ENCODE measurements at regions not wholly inside any gene's neighbourhood (a gene's known extent, or its start where the extent isn't known, plus 50 kb on each side); places are given as distances from the start of the nearest gene placed in this dataset.

DNA sequence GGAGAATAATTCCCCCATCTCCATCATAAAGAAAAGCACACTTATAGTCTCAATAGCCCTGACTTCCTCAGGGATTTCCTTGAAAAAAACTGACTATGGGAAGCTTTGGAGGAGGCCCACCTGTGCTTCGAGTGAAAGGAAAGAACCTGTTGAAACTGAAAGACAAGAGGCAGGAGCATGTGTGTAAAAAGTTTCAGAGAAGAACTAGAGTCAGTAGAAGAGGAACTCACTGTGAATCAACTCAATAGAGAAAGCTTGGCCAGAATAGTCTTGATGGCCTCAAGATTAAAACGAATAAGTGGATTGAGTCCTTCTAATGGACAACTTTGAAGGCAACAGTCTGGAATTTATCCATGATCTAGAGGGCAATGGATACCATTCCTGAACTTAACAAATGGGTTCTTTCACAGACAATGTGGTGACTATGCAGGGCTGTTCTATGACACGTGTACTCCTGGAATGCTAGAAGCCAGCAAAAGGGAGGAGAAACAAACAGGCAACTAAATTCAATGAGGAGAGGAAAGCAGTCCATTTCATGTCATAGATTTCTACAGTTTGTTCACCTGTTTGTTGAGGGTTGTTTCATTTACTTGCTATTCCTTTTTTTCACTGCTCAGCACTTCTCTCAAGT, 442.3 kb downstream of the GRB14 start:
- no peak for DNase-seq (ENCODE audit: low spot score)

- no peak for DNase-seq (ENCODE audit: low spot score)
Measured at GRCh38 chr2:164164602-164165001, 428.8 kb upstream of the FIGN start.

GRCh38 chr2:164155558-164155957, 419.8 kb upstream of the FIGN start:
- no peak for DNase-seq (ENCODE audit: low spot score)

DNA sequence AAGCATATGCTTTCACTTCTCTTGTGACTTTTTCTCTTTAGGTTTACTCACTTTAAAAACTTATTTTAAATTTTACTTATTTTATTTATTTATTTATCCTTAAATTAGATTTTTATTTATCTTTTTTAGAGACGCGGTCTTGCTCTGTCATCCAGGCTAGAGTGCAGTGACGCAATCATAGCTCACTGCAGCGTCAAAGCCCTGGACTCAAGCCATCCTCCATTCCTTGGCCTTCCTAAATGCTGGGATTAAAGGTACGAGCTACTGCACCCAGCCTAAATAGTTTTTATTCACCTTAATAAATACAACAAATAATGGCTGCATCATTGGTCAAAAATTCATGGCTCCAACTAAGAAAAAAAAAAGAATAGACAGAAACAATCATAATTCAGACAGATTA, 415.7 kb upstream of the FIGN start:
- no peak for DNase-seq (ENCODE audit: low spot score)

- no peak for DNase-seq (ENCODE audit: low spot score)
Measured at GRCh38 chr2:164150604-164151003, 414.8 kb upstream of the FIGN start.

DNA sequence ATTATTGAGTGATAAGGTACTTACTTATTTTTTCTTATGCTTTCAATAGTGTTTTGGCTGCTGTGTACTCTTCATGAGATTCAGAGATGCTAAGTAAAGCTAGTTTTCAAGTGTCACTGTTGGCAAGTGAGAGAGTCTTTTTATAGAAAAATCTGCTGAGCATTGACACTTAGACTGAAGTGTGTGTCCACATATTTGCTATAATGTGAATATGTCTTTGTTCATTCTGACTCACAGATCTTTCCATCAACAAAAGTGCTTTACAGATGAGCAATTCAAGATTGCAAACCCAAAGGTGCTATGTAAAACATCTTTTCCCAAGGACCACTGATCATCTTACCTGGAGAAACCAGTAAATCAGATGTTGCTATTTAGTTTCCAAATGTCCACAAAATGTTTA, 410.6 kb upstream of the FIGN start:
- no peak for DNase-seq (ENCODE audit: low spot score)

- no peak for DNase-seq (ENCODE audit: low spot score)
Measured at GRCh38 chr2:164145093-164145987, 409.5 kb upstream of the FIGN start.

DNA sequence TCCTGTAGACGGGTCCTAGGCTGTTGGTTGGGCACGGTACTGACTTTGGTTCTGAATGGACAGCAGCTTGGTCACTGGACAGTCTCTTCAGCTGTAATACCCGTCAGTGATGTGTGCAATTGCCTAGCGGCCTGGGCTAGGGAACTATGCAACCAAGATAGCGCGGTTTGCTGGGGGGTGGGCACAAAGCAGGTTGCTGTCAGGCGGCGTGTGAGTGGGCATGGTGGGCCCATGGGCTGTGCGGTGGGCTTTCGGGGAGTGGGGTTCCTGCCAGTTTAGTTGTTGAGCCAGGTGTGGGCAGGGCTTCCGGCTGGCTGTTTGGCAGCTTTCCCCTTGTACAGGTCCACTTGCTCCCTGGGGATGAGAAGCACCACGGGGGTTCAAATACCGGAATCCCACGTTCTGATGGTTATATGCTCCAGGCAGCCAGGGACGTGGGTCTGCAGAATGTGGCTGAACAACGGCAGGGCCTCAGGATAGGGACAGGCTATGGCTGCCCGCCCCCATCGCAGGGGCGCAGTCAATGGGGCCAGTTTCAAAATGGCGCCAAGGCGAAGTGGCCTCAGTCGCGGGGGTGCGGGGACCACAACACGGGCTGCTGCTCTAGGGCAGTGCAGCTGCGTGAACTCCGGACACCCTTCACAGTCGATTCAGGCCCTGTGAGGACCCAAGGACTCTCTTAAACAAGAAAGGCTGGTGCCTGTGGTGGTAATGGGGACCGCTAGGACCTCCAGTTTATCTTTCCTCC, 407.5 kb upstream of the FIGN start:
- DNase-seq (ENCODE audit: low spot score) = no peak

- DNase-seq (ENCODE audit: low spot score) = no peak
Measured at GRCh38 chr2:164142755-164143154, 406.9 kb upstream of the FIGN start.

DNA sequence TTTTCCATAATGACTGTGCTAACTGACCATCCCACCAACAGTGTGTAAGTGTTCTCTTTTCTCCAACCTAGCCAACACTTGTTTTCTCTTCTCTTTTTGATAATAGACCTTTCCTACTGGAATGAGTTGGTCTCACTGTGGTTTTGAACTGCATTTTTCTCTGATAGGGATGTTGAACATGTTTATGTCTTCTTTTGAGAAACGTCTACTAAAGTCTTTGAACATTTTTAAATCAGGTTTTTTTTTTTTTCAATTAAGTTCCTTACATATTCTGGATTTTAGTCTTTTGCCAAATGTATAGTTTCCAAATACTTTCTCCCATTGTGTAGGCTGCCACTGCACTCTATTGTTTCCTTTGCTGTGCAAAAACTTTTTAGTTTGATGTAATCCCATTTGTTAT, 405.5 kb upstream of the FIGN start:
- DNase-seq (ENCODE audit: low spot score) = no peak

DNA sequence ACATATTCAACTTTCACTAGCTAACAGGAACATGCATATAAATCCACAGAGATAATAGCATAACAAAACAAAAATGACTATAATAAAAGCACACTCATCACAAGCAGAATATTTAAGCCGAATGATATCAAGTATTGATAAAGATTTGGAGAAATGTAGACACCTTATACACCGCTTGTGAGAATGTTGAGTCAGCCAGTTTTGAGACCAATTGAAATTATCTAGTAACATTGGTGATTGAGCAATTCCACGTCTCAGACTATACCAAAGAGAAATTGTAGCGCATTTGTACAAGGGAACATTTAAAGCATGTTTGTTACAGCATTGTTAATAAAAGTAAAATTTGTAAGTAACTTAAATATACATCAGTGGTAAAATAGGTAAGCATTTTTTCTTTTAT, 402.9 kb upstream of the FIGN start:
- no peak for DNase-seq (ENCODE audit: low spot score)

GRCh38 chr2:164134336-164134735, 398.5 kb upstream of the FIGN start:
- no peak for DNase-seq (ENCODE audit: low spot score)

GRCh38 chr2:164127971-164128527, 392.2 kb upstream of the FIGN start:
- no peak for DNase-seq (ENCODE audit: low spot score)

GRCh38 chr2:164126960-164127660, 391.3 kb upstream of the FIGN start:
- DNase-seq (ENCODE audit: low spot score) = no peak

- no peak for DNase-seq (ENCODE audit: low spot score)
Measured at GRCh38 chr2:164115806-164116205, 380.0 kb upstream of the FIGN start.

GRCh38 chr2:164114937-164115336, 379.1 kb upstream of the FIGN start:
- no peak for DNase-seq (ENCODE audit: low spot score)

DNA sequence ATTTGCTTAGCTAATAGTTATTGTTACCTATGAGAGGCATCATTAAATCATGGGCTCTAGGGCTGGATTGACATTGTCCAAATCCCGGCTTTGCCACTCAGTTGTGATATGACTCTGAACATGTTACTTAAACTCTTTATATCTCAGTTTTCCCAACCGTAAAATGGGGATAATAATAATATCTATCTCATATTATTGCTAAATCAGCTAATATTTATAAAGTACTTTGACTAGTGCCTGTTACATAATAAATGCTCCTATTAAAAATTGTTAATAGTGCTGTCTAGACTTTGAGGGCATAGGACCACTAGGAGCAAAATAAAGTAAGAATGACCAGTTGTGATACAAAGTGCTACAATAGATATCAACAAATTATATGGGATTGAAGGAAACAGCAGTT, 376.3 kb upstream of the FIGN start:
- DNase-seq (ENCODE audit: low spot score) = no peak

DNA sequence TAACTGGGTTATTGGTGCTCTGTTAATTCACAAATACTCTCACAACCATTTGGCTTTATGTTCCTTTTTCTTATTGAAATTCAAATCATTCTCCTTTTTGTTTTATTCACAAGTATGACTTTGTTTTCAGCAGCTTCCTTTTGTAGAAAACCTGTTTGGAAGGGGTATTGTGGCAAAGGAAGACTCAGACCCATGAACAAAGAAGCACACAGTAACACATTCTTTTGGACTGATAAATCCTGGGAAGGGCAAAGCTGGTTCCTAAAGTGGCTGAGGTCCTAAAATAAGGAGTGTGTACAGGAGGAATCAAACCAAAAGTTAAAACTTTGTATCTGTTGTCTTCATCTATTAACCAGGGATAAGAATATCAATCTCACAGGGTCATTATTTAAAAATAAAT, 374.7 kb upstream of the FIGN start:
- no peak for DNase-seq (ENCODE audit: low spot score)

- no peak for DNase-seq (ENCODE audit: low spot score)
Measured at GRCh38 chr2:164109006-164109405, 373.2 kb upstream of the FIGN start.

- DNase-seq (ENCODE audit: low spot score) = no peak
Measured at GRCh38 chr2:164103271-164103670, 367.5 kb upstream of the FIGN start.

DNA sequence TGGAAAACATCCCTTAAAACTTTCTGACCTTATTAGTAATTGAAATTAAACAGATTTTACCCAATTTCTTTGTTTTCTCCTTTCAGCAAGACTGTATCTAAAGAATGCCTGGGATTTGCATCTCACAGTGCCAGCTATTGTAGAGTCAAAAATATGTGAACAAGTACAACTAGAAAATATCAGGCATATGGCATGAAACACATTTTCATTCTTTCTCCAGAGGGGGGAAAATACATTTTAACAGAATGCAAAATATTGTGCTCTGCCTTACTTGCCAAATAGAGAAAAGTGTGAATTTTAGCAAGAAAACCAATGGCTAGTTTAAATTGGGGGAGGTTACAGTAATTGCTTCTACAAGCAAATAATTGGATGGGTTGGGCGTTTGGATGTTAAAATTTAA, 366.6 kb upstream of the FIGN start:
- no peak for DNase-seq (ENCODE audit: low spot score)

- DNase-seq (ENCODE audit: low spot score) = no peak
Measured at GRCh38 chr2:164091673-164092072, 355.9 kb upstream of the FIGN start.

All from pons (tissue), 1 donor.